ENCODE measurements at regions not wholly inside any gene's neighbourhood (a gene's known extent, or its start where the extent isn't known, plus 50 kb on each side); places are given as distances from the start of the nearest gene placed in this dataset.

DNA sequence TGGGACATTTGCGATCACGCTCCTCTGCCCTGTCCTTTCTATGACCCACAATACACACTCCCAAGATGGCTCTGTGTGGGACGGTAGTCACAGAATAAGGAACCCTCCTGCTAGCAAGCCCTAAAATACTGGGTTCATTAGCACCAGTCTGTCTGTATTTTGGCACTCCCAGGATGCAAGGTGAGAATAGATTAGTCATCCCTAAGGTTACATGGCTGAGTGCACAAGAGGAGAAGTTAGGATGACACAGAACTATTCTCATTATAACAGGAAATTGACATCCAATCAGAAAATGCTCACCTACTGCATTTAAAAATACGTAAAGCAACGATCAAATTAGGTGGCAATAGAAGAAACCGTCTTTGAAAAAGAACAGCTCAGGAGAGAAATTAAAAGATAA, 590.2 kb downstream of the EPHA4 start:
- no peak for DNase-seq
- Histone ChIP-seq H3K4me3 (no peak overlapping the region), H3K4me1 (no peaks in the 10 kb centered on the region), H3K9me3 (peaks cover 0 to 18% (median 14%) of the 10 kb centered on the region in 8 donors), H3K36me3 (no peaks in the 10 kb centered on the region), H3K27ac (no peak overlapping the region), H3K27me3 (replicated peaks in 1 of 7) (peaks cover 0 to 4% (median 0%) of the 10 kb centered on the region in 7 donors)
- intact Hi-C loops (cut with DNase I; ENCODE audit: low total_unique reads): no loop called here
- TF ChIP-seq CTCF (IDR thresholded peaks at IDR 0.05 in 8 of 11, conservative IDR thresholded peaks at IDR 0.05 in 3 of 11) (no peak), POLR2AphosphoS5 (IDR thresholded peaks at IDR 0.05) (no peak), POLR2A (IDR thresholded peaks at IDR 0.05) (no peak)
- 79 to 96% (median 86%) methylated on average over 6 of the region's 6 CpGs for WGBS, 5 donors

- H3K27me3 ChIP-seq (replicated peaks in 1 of 7): peaks cover 0 to 4% (median 0%) of the 10 kb centered on the region in 7 donors
- WGBS, 5 donors: 75 to 89% (median 78%) methylated on average over 4 of the region's 4 CpGs
- H3K4me1 ChIP-seq: no peaks in the 10 kb centered on the region
- H3K4me3 ChIP-seq: no peak overlapping the region
- intact Hi-C loops (cut with DNase I; ENCODE audit: low total_unique reads): no loop called here
- DNase-seq: no peak
- TF ChIP-seq CTCF (IDR thresholded peaks at IDR 0.05 in 8 of 11, conservative IDR thresholded peaks at IDR 0.05 in 3 of 11) (no peak), POLR2AphosphoS5 (IDR thresholded peaks at IDR 0.05) (no peak), POLR2A (IDR thresholded peaks at IDR 0.05) (no peak)
- H3K9me3 ChIP-seq: peaks cover 0 to 2% (median under 1%) of the 10 kb centered on the region in 8 donors
- no peaks in the 10 kb centered on the region for H3K36me3 ChIP-seq
- H3K27ac ChIP-seq: no peak overlapping the region
Observed at GRCh38 chr2:220985561-220985960, 586.5 kb downstream of the EPHA4 start.

- no peak overlapping the region for H3K27ac ChIP-seq
- TF ChIP-seq POLR2A (IDR thresholded peaks at IDR 0.05) (no peak), CTCF (IDR thresholded peaks at IDR 0.05 in 8 of 11, conservative IDR thresholded peaks at IDR 0.05 in 3 of 11) (no peak), POLR2AphosphoS5 (IDR thresholded peaks at IDR 0.05) (no peak)
- H3K9me3 ChIP-seq: no peaks in the 10 kb centered on the region
- whole genome bisulfite sequencing, 5 donors: 80 to 89% (median 81%) methylated on average over 3 of the region's 3 CpGs
- H3K27me3 ChIP-seq (replicated peaks in 1 of 7): no peaks in the 10 kb centered on the region
- no peak overlapping the region for H3K4me3 ChIP-seq
- H3K4me1 ChIP-seq: no peaks in the 10 kb centered on the region
- no peaks in the 10 kb centered on the region for H3K36me3 ChIP-seq
- intact Hi-C loops (cut with DNase I; ENCODE audit: low total_unique reads): no loop called here
- no peak for DNase-seq
Observed at GRCh38 chr2:220987839-220988238, 584.3 kb downstream of the EPHA4 start.

- no peaks in the 10 kb centered on the region for H3K27me3 ChIP-seq (replicated peaks in 1 of 7)
- TF ChIP-seq POLR2AphosphoS5 (IDR thresholded peaks at IDR 0.05) (no peak), CTCF (IDR thresholded peaks at IDR 0.05 in 8 of 11, conservative IDR thresholded peaks at IDR 0.05 in 3 of 11) (no peak), POLR2A (IDR thresholded peaks at IDR 0.05) (no peak)
- no peaks in the 10 kb centered on the region for H3K36me3 ChIP-seq
- no peaks in the 10 kb centered on the region for H3K4me1 ChIP-seq
- intact Hi-C loops (cut with DNase I; ENCODE audit: low total_unique reads): no loop called here
- DNase-seq: no peak
- no peak overlapping the region for H3K27ac ChIP-seq
- no peak overlapping the region for H3K4me3 ChIP-seq
- H3K9me3 ChIP-seq: no peaks in the 10 kb centered on the region
Observed at GRCh38 chr2:220991972-220992371, 580.1 kb downstream of the EPHA4 start.
